ENCODE measurements at regions not wholly inside any gene's neighbourhood (a gene's known extent, or its start where the extent isn't known, plus 50 kb on each side); places are given as distances from the start of the nearest gene placed in this dataset.

- no peak overlapping the region for H3K4me3 ChIP-seq (replicated peaks; ENCODE audit: low read depth, low read length)
- DNase-seq (ENCODE audit: extremely low read depth, low read depth) = no peak
- no peak for TF ChIP-seq CTCF (IDR thresholded peaks at IDR 0.05; ENCODE audit: low read depth, low read length, missing control alignments)
Measured at GRCh38 chr9:91066856-91067255, 265.2 kb downstream of the SYK start.

- DNase-seq (ENCODE audit: extremely low read depth, low read depth) = no peak
- TF ChIP-seq CTCF (IDR thresholded peaks at IDR 0.05; ENCODE audit: low read depth, low read length, missing control alignments) = no peak
- no peak overlapping the region for H3K4me3 ChIP-seq (replicated peaks; ENCODE audit: low read depth, low read length)
Measured at GRCh38 chr9:91067306-91067860, 265.8 kb downstream of the SYK start.

GRCh38 chr9:91071184-91071990 is 269.8 kb downstream of the SYK start:
- TF ChIP-seq CTCF (IDR thresholded peaks at IDR 0.05; ENCODE audit: low read depth, low read length, missing control alignments) = no peak
- DNase-seq (ENCODE audit: extremely low read depth, low read depth) = no peak
- no peak overlapping the region for H3K4me3 ChIP-seq (replicated peaks; ENCODE audit: low read depth, low read length)

GRCh38 chr9:91073049-91073810 is 271.6 kb downstream of the SYK start:
- no peak for TF ChIP-seq CTCF (IDR thresholded peaks at IDR 0.05; ENCODE audit: low read depth, low read length, missing control alignments)
- no peak for DNase-seq (ENCODE audit: extremely low read depth, low read depth)
- no peak overlapping the region for H3K4me3 ChIP-seq (replicated peaks; ENCODE audit: low read depth, low read length)

GRCh38 chr9:91073811-91074771 is 272.5 kb downstream of the SYK start:
- H3K4me3 ChIP-seq (replicated peaks; ENCODE audit: low read depth, low read length) = no peak overlapping the region
- DNase-seq (ENCODE audit: extremely low read depth, low read depth) = no peak
- TF ChIP-seq CTCF (IDR thresholded peaks at IDR 0.05; ENCODE audit: low read depth, low read length, missing control alignments) = no peak

- no peak for TF ChIP-seq CTCF (IDR thresholded peaks at IDR 0.05; ENCODE audit: low read depth, low read length, missing control alignments)
- no peak overlapping the region for H3K4me3 ChIP-seq (replicated peaks; ENCODE audit: low read depth, low read length)
- DNase-seq (ENCODE audit: extremely low read depth, low read depth) = no peak
Measured at GRCh38 chr9:91074866-91075265, 273.2 kb downstream of the SYK start.

Measured in HFF-Myc (cell line).